ENCODE measurements at regions not wholly inside any gene's neighbourhood (a gene's known extent, or its start where the extent isn't known, plus 50 kb on each side); places are given as distances from the start of the nearest gene placed in this dataset.

DNA sequence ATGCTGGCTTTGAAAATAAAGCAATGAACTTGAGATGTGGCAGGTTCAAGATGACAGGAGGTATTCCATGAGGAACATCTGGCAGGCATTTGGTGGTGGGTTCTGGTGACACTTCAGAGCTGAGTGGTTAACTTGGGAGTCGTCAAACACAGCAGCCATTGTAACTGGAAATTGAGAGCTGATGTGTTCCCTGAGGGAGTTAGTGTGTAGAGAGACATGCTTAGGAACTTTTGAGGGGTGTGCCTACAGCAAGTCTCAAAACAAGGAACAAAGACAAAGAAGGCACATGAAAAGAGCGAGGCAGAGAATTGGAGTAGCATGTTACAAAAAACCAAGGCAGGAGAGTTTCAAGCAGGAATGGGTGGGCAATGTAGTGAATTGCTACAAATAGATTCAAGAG, 53.9 kb upstream of the KL start:
- DNase-seq (ENCODE audit: low read depth, low spot score), result no peak

DNA sequence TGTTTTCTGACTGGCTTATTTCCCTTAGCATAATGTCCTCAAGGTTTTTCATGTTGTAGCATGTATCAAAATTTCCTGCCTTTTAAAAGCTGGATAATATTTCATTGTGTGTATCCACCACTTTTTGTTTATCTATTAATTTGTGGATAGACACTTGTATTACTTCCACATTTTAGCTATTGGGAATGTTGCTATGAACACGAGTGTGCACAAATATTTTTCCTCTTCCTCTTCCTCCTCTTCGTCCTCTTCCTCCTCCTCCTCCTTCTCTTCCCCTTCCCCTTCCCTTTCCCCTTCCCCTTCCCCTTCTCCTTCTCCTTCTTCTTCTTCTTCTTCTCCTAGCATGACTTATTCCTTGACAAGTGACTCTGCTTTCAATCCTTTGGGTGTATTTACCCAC, 51.2 kb upstream of the KL start:
- DNase-seq (ENCODE audit: low read depth, low spot score), result no peak
